GM18520 (cell line): ENCODE measurements at regions not wholly inside any gene's neighbourhood (a gene's known extent, or its start where the extent isn't known, plus 50 kb on each side); places are given as distances from the start of the nearest gene placed in this dataset.

ENCODE experiments used
- ATAC-seq: cut with Tn5 transposase; IDR thresholded peaks from one replicate; pipeline ENCODE4 v1.9.1; 2021; ENCODE audit not compliant: unreplicated experiment

GRCh38 chr12:102539651-102540553, 59.5 kb upstream of the IGF1 start:
- no peak for ATAC-seq

- no peak for ATAC-seq
Observed at GRCh38 chr12:102535306-102535705, 54.9 kb upstream of the IGF1 start.

GRCh38 chr12:102534899-102535298, 54.5 kb upstream of the IGF1 start:
- ATAC-seq, result no peak

GRCh38 chr12:102533483-102534215, 53.3 kb upstream of the IGF1 start:
- ATAC-seq, result no peak
